NCI-H2227 (cell line): ENCODE measurements at regions not wholly inside any gene's neighbourhood (a gene's known extent, or its start where the extent isn't known, plus 50 kb on each side); places are given as distances from the start of the nearest gene placed in this dataset.

ENCODE experiments used
- DNase-seq: peaks from one replicate; lab custom pipeline; 2025; ENCODE audit not compliant: unreplicated experiment; lab: John Stamatoyannopoulos, UW

DNA sequence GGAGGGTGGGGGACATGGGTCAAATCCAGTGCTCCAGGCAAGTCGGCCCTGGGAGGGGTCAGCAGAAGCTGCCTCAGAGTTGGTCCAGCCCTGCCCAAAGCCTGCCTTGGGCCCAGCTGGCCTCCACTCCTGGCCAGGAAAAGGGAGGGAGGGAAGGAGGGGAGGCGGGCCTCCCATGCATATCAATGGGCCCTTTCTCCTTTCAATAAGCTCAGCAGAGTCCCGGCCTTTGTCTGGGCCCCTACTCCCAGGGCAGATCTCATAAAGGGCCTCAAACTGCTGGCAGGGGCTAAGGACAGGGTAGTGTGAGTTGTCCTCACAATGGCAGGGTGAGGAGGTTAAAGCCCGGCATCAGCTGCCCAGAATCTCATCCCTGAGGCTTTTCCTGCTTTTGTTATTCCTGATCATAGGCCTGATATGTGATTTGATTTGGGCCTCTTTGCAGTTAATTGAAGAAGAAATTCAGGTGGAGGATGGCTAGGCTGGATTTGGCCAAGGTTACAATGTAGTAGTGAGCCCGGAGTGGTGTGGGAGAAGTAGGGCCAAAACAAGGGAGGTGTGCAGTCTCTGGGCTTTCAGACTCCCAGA, 121.1 kb upstream of the ATP6AP2 start:
- no peak for DNase-seq

DNA sequence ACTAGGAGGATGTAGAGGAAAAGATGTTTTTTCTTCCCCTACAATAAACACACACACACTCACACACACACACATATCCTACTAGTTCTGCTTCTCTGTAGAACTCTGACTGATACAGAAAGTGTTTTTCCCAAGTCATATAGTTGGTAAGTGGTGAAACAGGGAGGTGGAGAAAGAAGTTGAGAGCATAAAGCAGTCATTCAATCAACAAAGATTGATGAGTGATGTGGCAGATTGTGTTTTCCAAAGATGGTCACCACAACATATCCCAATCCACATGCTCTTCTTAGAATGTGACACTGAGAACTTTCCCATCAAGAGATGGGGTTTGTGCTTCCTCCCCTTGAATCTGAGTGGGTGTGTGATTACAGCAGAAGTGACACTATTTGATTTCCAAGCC, 123.4 kb upstream of the ATP6AP2 start:
- no peak for DNase-seq

DNA sequence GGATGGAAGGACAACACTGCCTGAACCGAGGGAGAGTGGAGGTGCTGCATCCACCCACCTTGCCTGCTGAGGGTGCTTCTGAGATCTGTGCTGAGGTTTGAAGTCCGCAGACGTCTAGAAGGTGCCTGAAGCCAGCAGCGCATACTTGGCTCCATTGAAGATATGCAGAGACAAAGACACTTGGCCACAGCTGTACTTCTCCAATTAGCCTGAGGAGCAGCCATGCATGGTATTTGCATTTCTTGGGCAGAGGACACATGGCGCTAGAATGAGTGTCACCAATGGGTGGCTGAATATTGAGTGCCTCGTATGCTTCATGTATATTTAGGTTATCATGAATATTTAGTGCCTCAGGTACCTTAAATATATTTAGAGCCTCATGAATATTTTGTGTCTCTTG, 128.7 kb upstream of the ATP6AP2 start:
- DNase-seq: no peak

DNA sequence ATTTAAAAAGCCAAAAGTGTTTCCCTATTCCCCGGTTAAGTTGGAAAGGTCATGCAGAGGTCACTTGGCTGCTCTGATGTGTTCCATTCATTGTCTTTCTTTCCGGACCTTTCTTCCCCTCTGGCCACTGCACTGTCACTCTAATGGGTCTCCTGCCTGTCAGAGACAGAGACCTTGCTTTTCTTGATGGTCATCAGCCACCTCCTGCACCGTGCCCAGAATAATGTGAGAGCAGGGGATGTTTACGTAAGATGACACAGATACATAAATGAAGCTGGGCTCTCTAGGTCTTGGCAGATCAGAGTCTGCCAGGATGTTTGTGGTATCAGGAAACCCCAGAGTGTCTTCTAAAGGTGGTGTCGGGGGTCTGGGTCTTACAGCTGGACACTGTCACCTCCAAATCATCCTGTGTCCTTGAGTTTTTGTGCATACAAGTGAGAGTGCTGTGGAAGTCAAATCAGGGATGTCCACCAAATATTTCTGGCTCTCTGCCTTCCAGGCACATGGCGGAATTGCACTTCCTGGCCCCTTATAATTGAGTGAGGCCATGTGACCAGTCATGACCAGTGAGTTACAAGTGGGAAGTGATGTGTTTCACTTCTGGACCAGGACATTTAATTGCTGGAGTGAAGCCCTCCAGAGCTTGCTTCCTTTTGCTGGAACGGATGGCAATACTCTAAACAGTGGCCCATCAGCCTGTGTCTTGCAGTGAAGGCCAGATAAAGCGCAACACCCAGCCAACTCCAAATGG, 130.6 kb upstream of the ATP6AP2 start:
- no peak for DNase-seq

DNA sequence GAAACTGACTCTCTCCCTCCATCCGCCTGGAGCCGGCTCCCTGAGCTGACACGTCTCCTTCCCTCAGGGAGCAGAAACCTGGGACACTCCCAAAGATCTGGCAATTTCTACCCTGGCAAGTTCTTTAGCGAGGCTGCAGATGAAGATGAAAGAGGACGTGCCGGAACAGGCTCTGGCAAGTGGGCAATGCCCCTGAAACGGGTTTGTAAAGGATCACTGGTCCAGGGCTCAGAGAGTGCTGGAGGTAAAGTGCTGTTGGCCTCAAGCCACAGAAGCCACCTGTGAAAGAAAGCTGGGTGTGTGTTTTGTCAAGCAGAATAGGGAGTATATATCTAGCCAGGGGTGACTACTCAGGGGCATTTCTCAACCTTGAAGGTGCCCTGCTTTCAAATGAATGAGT, 131.4 kb upstream of the ATP6AP2 start:
- no peak for DNase-seq

DNA sequence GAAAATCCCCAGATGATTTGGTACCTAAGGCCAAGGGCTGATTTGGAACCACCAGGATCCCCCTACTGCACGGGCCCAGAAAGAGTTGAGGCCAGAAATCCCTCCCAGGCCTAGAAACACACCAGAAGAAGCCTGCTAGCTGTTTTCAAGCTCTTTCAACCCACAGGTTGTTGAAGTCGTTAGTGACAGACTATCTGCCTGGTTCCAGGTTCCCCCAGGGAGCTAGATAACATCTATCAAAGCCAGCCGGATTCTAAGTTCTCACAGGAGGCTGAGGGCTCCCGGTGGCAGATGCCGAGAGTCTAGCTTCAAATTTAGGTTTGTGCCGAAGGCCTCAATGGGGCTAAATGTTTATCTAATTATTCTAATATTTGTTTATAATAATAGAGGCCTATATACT, 132.0 kb upstream of the ATP6AP2 start:
- no peak for DNase-seq

DNA sequence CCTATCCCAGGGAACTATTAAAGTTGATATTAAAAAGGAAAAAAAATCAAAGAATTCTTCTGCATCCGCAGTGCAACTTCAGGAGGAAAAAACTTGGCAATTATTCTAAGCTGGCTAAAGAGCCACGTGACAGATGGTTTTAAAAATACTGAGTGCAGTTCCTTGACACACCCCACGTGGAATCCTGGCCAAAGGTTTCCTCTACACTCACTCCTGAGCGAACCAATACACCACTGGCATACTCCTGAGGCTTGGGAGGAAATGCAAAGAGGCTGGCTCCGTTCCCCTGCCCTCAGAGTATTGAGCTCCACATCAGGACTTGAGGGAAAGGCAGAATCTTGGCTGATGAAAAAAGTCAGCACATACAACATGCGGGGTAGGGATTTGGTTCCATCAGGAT, 133.8 kb upstream of the ATP6AP2 start:
- no peak for DNase-seq

DNA sequence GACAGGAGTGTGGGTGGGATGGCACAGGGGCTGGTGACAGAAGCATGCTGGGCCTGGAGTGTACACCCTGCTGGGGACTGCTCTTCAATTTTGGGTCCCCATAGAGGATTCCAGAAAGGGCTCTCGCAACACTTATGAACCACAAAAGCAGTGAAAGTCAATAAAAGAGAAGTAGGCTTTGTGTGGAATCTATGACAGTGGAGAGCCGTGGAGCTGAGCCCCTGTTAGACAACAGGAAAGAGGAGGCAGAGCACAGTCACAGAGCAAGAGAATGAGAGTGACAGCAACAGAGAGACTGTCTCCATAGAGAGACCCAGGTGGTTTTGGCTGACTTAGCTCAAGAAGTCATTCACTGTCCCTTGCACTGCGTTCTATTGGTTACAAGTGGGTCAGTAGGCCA, 135.1 kb upstream of the ATP6AP2 start:
- no peak for DNase-seq

DNA sequence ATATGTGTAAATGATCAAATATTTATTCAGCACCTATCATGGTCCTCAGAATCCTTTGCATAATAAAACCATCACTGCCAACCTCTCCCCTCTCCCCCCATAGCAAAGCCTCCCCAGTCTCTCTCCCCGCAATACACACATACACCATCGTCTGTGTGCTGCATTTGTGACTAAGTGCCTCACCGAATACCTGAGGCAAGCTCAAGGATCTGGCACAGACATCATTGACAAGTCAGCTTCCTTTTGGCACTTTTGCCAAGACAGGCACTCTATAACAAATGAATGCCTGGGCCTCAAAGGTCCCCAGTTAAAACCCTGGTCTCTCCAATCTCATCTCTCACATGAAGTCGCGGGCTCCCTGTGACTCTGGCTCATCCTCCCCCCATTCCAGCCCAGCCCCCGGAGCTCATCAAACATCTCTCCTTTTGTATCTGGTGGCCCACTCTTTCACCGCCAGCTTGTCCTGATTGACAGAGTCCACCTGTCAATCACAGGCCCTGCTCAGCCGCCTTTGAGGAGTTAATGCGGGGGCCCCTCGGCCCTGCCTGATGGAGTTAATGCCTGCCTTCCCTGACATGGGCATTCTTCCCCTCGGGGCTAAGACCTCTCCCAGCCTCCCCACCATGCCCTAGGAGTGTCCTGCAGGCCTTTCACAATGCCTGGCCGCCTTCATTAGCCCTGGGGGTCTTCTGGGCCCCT, 135.8 kb upstream of the ATP6AP2 start:
- DNase-seq: no peak

DNA sequence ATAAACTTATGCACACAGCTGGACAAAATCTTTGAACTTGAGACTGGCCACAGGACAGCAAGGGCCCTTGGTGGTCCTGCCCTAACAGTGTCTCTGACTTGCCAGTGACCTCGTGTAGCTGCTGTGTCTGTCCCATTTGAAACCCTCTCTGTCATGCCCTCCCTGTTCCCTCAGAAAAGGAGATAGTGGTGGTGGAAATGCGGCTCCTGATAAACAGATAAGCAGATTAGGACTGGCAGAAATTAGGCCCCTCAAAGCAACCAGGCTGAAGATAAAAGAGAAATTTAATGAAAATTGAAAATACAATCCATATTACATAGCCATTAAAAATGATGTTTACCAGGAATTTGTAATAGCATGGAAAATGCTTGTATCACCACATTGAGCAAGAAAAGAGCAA, 136.6 kb upstream of the ATP6AP2 start:
- DNase-seq: no peak

DNA sequence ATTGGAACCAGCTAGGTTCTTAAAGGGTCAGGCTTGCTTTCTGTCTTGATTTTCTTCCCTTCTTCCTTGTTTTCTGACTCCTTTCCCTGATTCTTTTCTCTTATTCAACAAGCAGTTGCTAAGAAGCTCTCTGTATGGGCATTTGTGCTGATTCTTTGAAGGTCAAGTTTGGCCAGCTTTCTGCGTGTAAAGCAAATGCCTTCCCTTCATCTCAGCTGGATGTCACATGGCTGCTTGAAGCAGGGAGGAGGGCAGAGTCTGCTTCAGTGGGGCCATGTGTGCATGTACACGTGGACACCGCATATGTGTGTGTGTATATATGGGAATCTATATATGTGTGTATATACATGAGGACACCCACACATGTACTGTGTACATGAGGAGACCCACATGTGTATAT, 139.9 kb upstream of the ATP6AP2 start:
- DNase-seq: no peak

DNA sequence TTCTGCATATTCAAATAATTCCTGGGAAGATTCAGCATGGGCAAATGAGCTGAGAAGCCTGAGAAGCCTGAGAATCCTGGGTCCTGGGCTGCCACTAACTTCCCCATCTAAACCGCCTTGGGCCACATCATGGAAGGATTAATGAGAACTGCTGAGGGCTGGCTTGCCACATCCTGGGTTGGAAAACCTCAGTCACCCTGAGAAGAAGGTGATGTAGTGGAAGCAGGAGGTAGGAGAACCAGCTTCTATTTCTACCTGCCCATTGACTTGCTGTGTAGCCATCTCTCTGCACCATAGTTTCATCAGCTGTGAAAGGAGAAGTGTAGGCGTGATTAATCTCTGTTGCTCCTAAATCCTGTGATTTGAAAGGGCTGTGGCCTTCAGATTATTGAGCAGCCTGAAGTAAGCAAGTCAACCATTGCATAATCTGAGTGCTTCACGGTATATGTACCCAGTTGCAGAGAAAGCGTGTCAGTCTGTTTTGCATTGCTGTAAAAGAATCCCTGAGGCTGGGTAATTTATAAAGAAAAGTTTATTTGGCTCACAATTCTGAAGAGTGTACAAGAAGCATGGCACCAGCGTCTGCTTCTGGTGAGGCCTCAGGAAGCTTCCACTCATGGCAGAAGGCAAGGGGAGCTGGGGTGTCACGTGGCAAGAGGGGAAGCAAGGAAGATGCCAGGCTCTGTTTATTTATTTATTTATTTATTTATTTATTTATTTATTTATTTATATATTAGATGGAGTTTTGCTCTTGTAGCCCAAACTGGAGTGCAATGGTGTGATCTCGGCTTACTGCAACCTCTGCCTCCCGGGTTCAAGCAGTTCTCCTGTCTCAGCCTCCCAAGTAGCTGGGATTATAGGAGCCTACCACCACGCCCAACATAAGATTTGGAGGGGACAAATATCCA, 140.9 kb upstream of the ATP6AP2 start:
- DNase-seq: no peak

DNA sequence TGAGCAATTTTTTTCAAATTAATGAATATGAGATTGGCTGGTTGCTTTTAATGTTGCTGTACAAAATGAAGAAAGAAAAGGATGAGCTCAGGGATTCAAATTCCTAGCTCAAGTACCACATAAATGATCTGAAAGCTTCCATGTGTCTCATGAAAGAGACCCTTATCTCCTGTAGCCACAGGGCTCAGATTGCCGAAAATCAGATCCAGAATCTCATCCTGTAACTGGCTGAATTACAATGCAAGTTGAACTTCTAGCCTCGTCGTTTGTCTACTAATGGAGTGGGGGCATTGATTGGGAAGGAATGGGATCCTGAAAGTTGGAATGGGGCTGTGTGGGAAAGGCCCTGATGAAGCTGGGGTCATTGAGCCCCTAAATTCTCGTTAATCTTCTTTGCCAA, 143.4 kb upstream of the ATP6AP2 start:
- DNase-seq: no peak

DNA sequence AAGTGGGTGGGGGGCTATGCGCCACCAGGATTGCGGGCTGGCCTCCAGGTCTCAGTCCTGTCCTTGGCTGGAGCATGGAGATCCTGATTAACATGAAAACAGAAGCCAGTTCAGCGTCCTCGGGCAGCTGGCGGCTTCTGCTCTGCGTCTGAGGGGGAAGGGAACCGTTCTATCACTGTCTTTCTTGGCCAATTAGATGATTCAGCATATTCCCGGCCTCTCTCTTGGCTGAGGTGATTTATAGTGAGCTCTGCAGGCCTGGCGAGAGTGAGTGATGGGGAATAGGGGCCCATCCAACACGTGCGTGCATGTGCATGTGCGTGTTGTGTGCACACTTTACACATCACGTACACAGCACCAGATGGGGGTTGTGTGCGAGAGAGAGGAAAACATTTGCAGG, 145.8 kb upstream of the ATP6AP2 start:
- DNase-seq: peak; percentile 92

DNA sequence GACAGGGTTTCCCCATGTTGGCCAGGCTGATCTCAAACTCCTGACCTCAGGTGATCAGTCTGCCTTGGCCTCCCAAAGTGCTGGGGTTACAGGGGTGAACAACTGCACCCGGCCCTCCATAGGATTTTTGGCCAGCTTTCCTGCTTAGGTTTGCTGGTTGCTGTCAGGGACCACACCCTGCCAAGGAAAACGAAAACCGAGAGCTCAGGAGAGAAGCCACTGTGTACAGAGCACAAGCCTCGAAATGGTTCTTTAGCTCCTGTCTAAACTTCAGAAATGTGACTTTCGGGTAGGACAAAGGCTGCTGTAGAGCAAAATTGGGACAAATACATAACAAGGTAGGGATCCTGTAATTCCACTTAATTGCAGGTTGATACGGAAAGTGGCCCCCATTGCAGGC, 146.3 kb upstream of the ATP6AP2 start:
- DNase-seq: no peak

DNA sequence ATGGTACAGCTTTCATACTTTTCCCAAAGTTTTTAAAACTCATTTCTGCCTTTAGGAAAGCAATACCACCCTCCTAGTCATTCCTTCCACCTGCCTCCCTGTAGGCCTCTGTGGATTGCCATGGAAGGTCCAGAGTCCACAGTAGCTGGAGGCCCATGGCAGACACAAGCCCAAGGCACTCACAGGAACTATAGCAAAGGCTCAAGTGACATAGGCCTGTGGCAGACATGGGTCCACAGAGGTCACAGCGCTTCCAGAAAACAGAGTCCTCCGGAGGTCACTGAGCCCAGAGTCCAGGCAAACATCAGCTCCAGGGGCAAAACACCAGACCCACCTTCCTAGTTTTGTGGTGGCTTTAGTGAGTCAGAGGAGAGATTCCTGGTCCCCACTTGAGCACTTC, 147.6 kb upstream of the ATP6AP2 start:
- DNase-seq: no peak

DNA sequence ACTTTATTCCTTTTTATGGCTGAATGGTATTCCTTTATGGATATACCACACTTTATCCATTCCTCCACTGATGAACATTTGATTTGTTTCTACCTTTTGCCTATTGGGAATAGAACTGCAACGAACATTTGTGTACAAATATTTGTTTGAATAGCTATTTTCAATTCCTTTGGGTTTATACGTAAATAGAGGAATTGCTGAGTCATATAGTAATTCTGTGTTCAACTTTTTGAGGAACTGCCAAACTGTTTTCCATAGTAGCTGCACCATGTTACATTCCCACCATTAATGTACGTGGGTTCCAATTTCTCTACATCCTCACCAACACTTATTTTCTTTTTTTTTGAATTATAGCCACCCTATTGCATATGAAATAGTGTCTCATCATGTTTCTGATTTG, 156.5 kb upstream of the ATP6AP2 start:
- DNase-seq: no peak

DNA sequence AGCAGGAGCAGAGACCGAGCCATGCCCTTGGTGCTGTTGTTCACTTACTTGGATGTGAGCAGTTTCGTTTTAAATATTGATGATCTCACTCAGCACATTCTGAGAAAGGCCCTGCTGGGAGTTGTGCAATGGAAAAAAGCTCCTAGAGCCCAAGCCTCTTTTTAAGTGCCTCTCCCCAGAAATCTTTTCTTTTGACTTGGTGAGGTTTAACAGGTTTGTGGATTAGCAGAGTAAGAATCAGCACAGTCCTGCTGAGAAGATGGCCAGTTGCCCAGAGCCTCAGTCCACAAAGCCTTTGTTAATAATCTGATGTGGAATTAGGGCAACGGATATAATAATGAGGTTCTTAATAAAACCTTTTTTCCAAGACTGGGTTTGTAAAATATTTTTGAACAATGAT, 157.5 kb upstream of the ATP6AP2 start:
- peak; percentile 41 for DNase-seq

DNA sequence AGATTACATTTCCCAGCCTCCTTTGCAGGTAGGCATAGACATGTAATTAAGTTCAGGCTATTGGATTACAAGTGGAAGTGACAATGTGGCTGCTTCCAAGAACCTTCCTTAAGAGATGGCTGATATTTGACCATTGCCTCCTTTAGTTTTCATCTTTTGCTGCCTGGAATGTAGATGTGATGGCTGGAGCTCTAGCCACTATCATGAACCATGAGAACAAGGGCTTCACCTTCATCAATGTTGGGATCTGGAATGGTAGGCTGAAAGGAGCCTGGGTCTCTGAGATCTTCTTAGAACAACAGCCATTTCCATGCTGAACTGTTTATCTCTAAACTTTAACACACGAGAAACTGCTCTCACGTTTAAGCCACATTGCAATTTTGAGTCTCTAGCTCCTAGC, 158.7 kb upstream of the ATP6AP2 start:
- DNase-seq: no peak

DNA sequence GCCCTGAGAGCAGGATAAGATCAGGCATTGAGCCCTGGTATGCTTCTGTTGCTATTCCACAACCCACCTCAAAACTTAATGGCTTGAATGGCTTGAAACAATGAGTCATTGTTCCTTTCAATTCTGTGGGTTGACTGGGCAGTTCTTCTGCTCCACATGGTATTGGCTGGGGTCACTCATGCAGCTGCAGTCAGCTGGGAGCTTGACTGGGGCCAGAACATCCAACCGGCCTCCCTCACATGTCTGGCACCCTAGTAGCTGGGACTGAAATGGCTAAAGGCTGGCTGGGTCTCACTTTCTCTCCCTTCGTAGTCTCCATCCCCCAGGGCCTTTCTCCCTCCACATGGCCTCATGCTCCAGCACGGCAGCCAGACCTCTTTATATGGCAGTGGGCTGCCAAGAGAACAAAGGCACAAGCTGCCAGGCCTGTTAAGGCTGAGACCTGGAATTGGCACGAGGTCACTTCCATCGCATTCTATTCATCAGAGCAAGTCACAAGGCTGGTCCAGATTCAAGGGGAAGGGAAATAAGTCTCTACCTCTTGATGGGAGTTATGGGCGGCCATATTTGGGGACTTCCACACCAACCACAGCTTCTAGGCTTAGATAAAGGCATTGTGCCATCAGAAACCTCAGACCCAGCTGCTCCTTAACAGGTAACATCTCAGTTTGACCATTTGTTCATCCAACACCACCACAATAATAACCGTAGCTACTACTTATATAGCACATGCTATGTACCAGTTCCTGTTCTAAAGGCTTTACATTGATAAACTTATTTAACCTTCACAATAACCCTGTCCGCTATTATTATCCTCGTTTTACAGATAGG, 159.7 kb upstream of the ATP6AP2 start:
- DNase-seq: no peak

DNA sequence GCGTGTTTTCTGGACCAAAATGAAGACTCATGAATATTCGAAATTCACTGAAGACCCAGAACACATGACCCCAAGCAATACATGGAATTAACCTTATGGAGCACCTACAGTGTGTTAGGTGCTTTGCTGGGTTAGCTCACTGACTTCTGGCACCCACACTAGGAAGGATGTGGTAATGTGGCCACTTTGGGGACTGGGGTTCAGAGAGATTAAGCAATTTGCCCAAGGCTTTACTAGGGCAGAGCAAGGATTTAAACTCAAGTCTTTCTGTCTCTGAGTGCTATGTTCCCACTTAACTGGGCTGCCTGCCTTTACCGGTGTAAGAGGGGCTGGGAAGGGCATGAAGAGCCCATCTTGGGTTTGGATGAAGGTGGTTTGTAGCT, 162.0 kb upstream of the ATP6AP2 start:
- DNase-seq: no peak
